ENCODE measurements at regions not wholly inside any gene's neighbourhood (a gene's known extent, or its start where the extent isn't known, plus 50 kb on each side); places are given as distances from the start of the nearest gene placed in this dataset.

- DNase-seq (ENCODE audit: low read depth) = no peak
- TF ChIP-seq CTCF (IDR thresholded peaks at IDR 0.05; ENCODE audit: insufficient read depth, low read length) = no peak
Observed at GRCh38 chr7:96547371-96547811, 162.3 kb downstream of the SEM1 start.

GRCh38 chr7:96546426-96546825, 163.2 kb downstream of the SEM1 start:
- no peak for DNase-seq (ENCODE audit: low read depth)
- H3K4me3 ChIP-seq (ENCODE audit: low read depth, low read length) = no peak overlapping the region
- TF ChIP-seq CTCF (IDR thresholded peaks at IDR 0.05; ENCODE audit: insufficient read depth, low read length) = no peak

More at GRCh38 chr7:96547371-96547811, 162.3 kb downstream of the SEM1 start:
- H3K4me3 ChIP-seq (ENCODE audit: low read depth, low read length) = no peak overlapping the region

GRCh38 chr7:96539471-96539870, 170.2 kb downstream of the SEM1 start:
- no peak overlapping the region for H3K4me3 ChIP-seq (ENCODE audit: low read depth, low read length)
- no peak for TF ChIP-seq CTCF (IDR thresholded peaks at IDR 0.05; ENCODE audit: insufficient read depth, low read length)
- DNase-seq (ENCODE audit: low read depth) = no peak

GRCh38 chr7:96538632-96539031, 171.0 kb downstream of the SEM1 start:
- H3K4me3 ChIP-seq (ENCODE audit: low read depth, low read length) = no peak overlapping the region
- DNase-seq (ENCODE audit: low read depth) = no peak
- TF ChIP-seq CTCF (IDR thresholded peaks at IDR 0.05; ENCODE audit: insufficient read depth, low read length) = no peak

GRCh38 chr7:96534221-96534620, 175.4 kb downstream of the SEM1 start:
- no peak for DNase-seq (ENCODE audit: low read depth)
- no peak overlapping the region for H3K4me3 ChIP-seq (ENCODE audit: low read depth, low read length)
- no peak for TF ChIP-seq CTCF (IDR thresholded peaks at IDR 0.05; ENCODE audit: insufficient read depth, low read length)

- DNase-seq (ENCODE audit: low read depth) = no peak
- no peak overlapping the region for H3K4me3 ChIP-seq (ENCODE audit: low read depth, low read length)
- TF ChIP-seq CTCF (IDR thresholded peaks at IDR 0.05; ENCODE audit: insufficient read depth, low read length) = no peak
Observed at GRCh38 chr7:96532428-96532935, 177.2 kb downstream of the SEM1 start.

GRCh38 chr7:96531331-96531730, 178.3 kb downstream of the SEM1 start:
- no peak for DNase-seq (ENCODE audit: low read depth)
- no peak for TF ChIP-seq CTCF (IDR thresholded peaks at IDR 0.05; ENCODE audit: insufficient read depth, low read length)
- no peak overlapping the region for H3K4me3 ChIP-seq (ENCODE audit: low read depth, low read length)

All from fibroblast of the aortic adventitia (primary cell).